22Rv1 (cell line): ENCODE measurements at regions not wholly inside any gene's neighbourhood (a gene's known extent, or its start where the extent isn't known, plus 50 kb on each side); places are given as distances from the start of the nearest gene placed in this dataset.

ENCODE experiments used
- H3K27ac ChIP-seq: fragments of 450-650 bp; 2 replicates; pipeline ENCODE4 v1.5.1; 2017
- ZFX ChIP-seq: fragments of 450-650 bp; IDR thresholded peaks from 2 replicates; pipeline ENCODE4 v1.6.1; 2017; ENCODE audit warnings: antibody characterized with exemption, borderline replicate concordance
- TF ChIP-seq, protein P1 (sequence below): fragments of 450-650 bp; IDR thresholded peaks from 2 replicates; pipeline ENCODE4 v1.5.1; 2017; ENCODE audit warnings: mild to moderate bottlenecking

DNA sequence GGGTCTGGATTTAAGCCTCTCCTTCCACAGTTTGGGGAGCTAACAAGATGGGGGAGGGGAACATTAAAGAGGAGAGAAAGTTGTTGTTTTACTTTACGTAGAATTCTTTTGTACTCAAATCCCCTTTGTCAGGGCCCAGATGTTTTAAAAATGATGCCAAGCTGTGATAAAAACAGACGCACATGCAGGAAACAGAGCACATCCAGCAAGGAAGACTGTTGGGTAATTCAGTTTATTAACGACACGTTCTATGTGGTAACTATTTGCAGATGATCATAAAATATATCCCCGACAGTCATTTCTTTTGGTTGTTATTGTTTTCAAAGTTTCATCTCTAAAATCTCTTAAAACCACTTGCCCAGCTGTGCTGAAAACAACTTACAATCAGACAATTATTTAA lies 307.0 kb upstream of the PRDM1 start:
- no peak overlapping the region for H3K27ac ChIP-seq
- no peak for TF ChIP-seq ZFX
- TF ChIP-seq, protein P1, sequence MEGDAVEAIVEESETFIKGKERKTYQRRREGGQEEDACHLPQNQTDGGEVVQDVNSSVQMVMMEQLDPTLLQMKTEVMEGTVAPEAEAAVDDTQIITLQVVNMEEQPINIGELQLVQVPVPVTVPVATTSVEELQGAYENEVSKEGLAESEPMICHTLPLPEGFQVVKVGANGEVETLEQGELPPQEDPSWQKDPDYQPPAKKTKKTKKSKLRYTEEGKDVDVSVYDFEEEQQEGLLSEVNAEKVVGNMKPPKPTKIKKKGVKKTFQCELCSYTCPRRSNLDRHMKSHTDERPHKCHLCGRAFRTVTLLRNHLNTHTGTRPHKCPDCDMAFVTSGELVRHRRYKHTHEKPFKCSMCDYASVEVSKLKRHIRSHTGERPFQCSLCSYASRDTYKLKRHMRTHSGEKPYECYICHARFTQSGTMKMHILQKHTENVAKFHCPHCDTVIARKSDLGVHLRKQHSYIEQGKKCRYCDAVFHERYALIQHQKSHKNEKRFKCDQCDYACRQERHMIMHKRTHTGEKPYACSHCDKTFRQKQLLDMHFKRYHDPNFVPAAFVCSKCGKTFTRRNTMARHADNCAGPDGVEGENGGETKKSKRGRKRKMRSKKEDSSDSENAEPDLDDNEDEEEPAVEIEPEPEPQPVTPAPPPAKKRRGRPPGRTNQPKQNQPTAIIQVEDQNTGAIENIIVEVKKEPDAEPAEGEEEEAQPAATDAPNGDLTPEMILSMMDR = no peak

DNA sequence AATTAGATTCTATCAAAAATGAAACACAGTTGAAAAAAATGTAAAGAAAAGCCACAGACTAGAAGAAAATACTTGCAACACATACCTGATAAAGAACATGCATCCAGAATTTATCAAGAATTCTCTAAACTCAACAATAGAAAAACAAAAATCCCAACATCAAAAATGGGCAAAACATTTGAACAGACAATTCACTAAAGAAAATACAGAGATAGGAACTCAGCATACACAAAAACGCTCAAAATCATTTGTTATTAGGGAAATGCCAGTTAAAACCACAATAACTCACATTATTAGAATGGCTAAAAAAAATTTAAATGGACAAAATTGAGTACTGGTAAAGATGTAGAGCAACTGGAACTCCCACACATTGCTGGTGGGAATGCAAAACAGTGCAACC lies 311.0 kb upstream of the PRDM1 start:
- no peak for TF ChIP-seq ZFX
- TF ChIP-seq, protein P1 = no peak
- H3K27ac ChIP-seq = no peak overlapping the region

DNA sequence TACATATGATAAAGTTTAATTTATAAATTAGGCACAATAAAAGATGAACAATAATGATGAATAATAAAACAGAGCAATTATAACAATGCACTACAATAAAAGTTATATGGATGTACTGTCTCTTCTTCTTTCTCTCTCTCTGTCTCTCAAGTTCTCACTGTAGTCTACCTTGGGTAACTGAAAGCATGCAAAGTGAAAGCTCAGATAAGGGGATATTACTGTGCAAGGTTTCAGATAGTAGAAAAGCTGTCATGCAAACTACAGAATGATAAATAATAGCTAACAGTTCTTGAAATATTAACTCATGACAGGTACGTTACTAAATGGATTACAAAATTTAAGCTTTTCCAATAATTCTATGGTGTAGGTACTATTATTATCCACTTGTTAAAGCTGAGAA lies 311.9 kb upstream of the PRDM1 start:
- TF ChIP-seq, protein P1 = no peak
- TF ChIP-seq ZFX = no peak
- no peak overlapping the region for H3K27ac ChIP-seq

DNA sequence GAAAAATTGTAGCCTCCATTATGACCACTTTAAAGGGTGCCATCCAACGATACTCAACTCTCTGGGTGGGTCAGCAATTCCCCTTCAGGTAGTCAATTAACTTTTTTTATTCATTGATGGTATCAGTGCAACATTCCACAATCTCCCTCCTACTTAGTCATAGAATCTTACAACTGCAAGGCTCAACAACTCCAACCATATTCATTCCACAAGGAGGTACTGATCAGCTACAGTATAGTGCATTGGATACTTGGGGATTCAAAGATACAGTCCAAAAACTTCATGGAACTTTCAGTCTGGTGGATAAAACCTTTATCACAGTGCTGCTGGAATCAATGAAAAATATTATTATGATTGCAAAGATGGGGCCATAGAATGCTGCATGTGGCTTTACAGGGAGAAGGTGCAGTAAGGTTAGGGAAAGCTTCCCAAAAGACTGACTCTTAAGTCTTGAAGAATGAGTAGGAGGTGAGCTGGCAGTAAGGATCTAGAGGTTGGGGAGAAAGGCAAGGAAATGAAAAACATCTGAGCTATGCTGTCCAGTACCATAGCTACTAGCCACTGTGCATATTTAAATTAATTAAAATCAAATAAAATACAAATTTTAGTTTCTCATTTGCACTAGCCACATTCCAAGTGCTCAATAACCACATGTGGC lies 314.7 kb upstream of the PRDM1 start:
- TF ChIP-seq, protein P1 = no peak
- TF ChIP-seq ZFX = no peak
- H3K27ac ChIP-seq = no peak overlapping the region

DNA sequence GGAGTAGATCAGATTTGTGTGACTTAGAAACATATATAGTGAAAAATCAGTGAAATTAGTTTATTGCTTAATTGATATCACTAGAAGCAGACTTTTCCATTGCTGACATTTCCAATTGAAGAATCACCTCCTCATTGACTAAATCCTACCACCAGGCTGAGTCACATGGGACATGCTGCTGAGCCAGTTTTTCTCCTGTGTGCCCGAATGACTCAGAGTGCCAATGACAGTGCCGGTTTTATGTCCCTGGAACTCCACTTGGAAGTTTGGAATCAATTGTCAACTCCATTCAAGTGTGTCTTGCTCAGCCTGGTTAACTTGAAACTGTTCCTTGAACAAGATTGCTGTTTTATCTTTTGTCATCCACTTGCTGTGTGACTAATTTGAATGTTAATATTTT lies 316.1 kb upstream of the PRDM1 start:
- TF ChIP-seq, protein P1 = no peak
- no peak for TF ChIP-seq ZFX
- H3K27ac ChIP-seq = no peak overlapping the region

DNA sequence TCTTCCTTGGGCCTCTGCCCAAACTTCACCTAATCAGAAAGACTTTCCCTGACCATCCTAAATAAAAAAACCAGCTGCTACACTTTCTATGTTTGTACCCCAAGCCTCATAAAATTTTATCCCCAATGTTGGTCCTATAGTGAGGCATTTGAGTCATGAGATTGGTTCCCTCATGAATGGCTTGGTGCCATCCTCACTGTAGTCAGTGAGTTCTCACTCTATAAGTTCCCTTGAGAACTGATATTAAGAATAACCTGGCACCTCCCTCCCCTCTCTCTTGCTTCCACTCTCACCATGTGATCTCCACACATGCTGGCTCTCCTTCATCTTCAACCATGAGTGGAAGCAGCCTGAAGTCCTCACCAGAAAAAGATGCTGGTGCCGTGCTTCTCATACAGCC lies 316.9 kb upstream of the PRDM1 start:
- no peak overlapping the region for H3K27ac ChIP-seq
- no peak for TF ChIP-seq ZFX
- TF ChIP-seq, protein P1 = no peak

DNA sequence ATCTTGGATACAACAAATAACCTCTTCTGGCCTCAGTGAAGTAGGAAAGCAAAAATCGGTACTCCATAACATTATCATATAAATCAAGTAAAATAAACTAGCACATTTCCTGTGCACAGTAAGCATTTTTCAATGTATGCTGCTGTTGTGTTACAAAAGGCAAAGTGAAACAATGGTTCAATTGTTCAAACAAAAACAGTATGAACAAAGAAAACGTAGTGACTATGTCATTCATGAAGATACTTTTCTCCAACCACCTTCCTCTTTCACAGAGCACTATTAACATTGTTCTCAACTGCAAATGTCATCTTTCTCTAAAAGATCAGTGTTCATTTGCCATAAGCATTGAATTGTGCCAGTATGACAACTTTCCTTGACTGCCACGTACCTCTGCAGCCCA lies 318.6 kb upstream of the PRDM1 start:
- no peak overlapping the region for H3K27ac ChIP-seq
- TF ChIP-seq, protein P1 = no peak
- no peak for TF ChIP-seq ZFX
